Amygdala (tissue), 56 donors: ENCODE measurements at regions not wholly inside any gene's neighbourhood (a gene's known extent, or its start where the extent isn't known, plus 50 kb on each side); places are given as distances from the start of the nearest gene placed in this dataset.

Experiments
- DNase-seq, 56 donors: peaks; one replicate each; lab custom pipeline; 2025; lab: John Stamatoyannopoulos, UW

DNA sequence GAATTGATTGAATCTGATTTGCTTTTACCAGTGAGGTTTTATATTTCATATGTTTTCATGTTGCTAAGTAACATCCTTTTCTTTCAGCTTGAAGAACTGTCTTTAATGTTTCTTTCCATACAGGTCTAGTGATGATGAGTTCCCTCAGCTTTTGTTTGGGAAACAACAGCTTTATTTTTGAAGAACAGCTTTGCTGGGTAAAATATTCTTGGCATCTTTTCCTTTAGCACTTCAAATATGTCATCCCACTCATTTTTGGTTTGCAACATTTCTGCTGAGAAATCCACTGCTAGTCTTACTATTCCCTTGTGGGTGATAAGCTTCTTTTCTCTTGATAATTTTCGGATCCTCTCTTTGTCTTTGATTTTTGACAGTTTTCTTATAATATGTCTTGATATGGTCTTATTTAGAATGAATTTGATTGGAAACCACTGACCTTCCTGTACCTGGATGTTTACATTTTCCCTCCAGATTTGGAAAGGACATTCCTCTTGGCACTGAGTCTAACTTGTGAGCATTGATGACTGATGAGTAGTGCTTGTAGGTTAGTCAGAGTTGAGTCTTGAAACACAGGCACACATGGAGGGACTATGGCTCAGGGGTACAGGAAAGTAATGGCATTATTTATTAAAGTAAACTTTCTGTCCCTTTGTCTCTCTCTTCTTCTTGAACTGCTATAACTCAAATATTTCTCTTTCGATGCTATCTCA is 220.3 kb downstream of the SPATA31D1 start:
- DNase-seq: no peak

DNA sequence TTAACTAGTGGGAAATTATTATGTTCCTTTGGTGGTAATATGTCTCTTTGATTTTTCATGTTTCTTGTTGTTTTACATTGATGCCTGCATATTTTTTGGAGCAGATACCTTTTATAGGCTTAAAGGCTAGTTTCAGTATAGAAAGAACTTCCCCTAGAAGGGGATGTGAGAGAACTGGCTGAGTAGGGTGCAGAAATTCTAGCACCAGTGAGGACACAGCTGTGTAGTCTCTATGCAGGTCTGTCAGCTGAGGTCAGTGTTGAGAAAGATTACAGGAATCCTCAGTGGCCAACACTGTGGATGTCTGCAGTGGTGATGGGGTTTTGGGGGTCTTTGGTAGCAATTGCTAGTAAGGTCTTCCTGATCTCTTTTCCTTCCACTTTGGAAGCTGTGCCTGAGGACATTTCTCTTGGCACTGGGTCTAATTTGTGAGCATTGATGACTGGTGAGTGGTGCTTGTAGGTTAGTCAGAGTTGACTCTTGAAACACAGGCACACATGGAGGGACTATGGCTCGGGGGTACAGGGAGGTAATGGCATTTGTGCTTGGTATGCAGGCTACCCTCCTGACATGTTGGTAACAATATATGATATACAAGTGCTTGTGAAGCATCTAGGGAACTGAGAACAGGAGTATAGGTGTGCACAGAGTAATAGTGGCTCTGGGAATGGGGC is 221.4 kb downstream of the SPATA31D1 start:
- no peak for DNase-seq

DNA sequence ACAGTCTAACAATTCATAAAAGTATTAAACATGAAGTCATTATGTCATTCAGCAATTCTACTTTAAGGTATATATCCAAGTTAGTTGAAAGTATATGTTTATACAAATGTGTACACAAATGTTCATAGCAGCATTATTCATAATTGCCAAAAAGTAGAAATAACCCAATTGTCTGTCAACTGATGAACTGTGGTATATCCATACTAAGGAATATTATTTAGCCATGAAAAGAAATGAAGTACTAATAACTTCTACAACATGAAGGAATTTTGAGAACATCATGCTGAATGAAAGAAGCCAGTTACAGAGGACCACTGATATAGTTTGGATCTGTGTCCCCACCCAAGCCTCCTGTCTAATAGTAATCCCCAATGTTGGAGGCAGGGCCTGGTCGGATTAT is 224.3 kb downstream of the SPATA31D1 start:
- DNase-seq: no peak

DNA sequence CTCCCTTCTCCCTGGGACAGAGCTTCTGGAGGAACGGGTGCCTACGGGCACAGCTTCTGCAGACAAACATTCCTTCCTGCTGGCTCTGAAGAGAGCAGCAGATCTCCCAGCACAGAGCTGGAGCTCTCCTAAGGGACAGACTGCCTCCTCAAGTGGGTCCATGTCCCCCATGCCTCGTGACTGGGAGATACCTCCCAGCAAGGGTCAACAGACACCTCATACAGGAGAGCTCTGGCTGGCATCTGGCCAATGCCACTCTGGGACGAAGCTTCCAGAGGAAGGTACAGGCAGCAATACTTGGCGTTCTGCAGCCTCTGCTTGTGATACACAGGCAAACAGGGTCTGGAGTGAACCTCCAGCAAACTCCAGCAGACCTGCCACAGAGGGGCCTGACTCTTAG is 227.9 kb downstream of the SPATA31D1 start:
- DNase-seq: no peak

DNA sequence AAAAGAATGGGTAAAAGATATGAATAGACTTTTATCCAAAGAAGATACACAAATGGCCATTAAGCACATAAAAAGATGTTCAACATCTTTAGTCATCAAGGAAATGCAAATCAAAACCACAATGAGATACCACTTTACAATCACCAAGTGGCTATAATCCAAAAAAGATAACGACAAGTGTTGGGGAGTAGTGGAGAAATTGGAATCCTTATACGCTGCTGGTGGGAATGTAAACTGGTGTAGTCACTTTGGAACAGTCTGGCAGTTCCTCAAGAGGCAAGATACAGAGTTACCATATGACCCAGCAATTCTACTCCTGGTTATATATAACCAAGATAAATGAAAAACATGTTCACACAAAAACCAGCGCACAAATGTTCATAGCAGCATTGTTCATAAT is 234.9 kb downstream of the SPATA31D1 start:
- no peak for DNase-seq

DNA sequence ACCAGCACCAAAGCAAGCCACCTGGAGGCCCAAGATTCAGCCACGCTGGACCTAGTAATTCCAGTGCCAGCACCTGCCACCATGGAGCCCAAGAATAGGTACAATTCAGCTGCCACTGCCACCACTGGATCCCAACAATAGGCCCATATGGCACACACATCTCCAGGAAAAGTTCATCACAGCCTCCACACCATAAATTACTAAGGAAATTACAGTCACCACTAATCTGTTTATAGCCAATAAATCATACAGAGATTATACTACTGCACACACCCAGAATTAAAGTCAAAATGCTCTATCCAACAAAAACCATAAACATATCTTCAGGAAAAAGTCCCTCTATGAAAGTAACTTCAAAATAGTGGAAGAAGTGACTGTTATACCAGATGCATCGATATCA is 242.8 kb downstream of the SPATA31D1 start:
- DNase-seq: no peak

DNA sequence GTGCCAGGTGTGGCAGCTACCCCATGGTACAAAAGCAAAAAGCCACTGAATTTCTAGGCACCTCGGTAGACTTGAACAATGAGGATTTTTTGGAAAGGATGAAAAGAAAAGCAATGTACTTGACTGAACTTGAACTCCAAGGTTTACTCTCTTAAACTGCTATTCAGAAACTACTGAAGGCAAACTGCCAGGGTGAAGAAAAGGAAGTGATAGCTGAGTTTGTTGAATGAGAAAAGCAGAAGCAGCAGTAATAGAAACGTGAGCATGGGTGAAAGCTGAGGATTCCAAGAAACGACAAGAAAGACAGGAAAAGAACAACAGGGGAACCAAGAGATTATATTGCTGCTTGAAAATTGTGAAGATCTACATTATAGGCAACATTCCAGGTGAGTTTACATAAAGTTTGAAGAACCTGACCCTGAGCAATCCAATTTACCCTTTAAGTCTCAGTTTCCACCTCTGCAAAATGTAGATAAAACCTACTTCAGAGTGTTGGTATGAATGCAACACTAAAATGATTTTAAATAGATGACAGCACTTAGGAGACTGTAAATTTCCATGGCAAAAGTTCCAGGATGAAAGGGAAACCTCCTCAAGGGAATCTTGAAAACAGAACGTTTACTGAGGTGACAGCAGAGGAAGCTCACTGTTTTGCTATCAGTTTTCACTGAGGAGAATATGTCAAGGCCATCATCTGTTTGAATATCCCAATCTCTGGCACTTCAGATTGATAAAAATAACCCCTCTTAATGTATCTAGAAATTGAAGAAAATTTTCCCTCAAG is 245.8 kb downstream of the SPATA31D1 start:
- no peak for DNase-seq

DNA sequence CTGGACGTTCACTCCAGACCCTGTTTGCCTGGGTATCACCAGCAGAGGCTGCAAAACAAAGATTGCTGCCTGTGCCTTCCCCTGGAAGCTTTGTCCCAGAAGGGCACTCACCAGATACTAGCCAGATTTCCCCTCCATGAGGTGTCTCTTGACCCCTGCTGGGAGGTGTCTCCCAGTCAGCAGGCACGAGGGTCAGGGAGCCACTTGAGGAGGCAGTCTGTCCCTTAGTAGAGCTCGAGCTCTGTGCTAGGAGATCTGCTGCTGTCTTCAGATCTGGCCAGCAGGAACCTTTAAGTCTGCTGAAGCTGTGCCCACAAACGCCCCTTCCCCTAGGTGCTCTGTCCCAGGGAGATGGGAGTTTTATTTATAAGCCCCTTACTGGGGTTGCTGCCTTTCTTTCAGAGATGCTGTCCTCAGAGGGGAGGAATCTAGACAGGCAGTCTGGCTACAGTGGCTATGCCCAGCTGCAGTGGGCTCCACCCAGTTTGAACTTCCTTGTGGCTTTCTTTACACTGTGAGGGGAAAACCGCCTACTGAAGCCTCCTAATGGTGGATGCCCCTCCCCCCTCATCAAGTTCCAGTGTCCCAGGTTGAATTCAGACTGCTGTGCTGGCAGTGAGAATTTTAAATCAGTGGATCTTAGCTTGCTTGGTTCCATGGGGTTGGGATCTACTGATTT is 253.9 kb downstream of the SPATA31D1 start:
- DNase-seq: no peak

DNA sequence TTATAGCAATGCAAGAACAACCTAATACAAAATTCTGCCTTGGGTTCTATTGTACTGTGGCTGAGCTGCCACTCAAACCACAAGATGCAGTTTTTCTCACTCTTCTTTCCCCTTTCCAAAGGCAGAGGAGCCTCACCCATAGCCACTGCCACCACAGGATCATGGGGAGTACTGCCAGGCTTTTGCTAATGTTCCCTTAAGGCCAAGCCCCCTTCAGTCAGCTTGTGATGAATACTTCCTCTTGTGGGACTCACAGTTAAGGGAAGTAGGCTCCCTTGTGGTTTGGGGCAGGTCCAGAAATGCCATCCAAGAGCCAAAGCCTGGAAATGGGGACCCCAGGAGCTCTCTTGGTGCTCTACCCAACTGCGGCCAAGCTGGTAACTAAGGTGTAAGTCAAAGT is 258.7 kb downstream of the SPATA31D1 start:
- no peak for DNase-seq

DNA sequence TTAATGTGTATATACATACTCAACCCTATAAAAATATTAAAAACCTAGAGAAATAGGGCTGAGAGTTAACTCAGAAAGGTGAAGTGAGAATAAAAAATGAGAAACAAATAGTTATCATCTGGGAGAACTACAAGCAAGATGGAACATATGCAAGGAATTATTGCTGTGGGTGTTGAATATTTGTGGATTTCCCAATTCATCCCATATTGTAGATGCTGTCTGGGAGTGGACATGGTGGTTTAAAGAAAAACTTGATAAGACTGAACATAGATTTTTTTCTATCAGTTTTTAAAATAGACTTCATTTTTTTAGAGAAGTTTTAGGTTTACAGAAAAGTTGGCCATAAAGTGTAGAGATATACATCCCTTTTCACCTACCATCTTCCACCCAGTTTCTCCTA is 263.5 kb downstream of the SPATA31D1 start:
- DNase-seq: no peak

DNA sequence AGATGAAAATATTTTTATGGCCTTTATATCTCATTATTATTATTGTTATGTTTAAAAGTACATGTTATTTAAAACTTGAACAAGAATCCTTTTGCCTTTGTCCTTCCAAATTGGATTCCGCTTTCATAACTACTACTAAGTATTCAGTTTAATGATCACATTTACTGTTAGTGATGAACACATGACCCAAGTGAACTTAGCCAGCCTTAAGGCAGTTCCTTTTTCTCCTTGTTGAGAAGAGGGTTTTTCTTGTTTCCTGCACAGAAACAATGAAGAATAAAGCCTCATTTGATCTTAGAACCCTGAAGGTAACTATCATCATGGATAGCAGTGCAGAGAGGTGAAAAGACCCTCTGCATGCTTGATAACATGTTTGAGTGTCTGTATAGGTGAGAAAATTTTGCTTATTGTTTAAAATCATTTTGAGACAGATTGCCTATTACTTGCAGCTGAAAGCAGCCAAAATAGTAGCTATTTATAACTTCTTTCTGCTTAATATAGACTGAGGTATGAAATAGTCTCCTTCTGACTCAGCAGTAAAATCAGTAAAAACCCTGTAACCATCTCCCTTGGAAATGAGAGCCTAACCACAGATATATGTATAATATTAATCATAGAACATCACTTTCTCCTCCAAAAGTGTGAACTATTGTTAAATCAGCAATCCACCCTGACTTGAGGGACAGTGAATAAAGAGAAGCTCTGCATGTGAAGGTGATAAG is 266.2 kb downstream of the SPATA31D1 start:
- DNase-seq: no peak

DNA sequence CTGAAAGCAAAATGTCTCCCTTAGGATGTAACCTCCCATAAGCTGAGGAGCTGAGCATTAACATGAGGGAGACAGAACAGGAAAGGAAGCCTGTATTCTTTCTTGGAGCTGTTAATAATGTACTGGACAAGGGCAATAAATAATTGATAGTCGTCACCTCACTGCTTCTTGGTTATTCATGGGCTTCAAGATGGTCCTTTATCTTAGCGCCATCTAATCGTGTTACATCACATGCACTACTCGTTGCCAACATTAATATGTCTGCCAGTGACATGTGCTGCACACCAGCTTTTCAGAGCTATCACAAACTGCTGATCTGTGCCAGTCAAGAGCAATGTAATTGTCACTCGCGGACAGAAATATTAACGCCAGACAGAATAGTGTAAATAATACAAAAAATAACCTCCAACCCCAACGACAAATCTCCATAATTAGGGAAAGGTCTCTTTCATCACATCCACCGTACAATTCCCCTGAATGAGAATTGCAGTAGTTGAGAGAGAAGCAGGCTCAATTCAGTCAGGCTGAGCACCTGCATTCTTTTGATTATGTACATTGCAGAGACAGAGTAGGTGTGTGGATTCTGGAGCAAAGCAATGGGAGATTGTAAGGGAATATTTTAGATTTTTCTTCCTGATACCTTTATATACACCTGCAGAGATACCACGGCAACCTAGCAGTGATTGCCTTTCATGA is 267.1 kb downstream of the SPATA31D1 start:
- no peak for DNase-seq

DNA sequence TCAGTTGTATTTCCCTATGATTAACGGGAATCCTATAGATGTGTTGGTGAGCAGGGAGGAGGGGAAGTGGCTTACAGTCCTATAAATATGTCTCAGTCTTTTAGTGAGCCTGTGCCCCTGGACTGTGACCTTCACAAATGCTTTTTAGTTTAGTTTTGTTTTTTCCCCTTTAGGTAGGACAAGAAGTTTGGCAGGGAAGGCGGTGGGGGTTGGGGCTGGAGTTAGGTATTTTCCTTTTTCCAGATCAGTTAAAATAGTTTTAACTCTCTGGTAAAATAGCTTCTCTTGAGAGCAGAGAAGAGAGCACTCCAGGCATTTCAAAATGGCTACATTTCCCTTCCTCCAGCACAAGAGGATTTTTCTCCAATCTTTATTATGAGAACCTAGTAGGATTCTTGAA is 272.1 kb downstream of the SPATA31D1 start:
- no peak for DNase-seq

DNA sequence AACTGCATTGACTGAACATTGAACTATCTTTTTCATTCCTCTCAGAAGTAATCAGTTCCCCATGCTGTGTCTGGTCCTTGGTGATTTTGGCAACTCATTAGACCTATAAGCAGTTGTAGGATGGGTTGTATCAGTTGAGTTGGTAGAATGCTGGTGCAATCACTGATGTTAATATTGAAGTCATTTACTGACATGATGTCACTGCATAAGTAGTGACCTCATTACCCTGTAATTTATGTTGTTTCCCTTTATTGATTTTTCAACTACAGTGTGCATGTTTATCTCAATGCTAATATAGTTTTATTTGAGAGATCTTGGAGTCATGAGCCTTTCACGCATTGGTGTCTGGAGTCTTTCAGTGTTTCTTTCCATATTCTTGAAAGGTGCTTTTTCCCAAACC is 275.0 kb downstream of the SPATA31D1 start:
- no peak for DNase-seq

DNA sequence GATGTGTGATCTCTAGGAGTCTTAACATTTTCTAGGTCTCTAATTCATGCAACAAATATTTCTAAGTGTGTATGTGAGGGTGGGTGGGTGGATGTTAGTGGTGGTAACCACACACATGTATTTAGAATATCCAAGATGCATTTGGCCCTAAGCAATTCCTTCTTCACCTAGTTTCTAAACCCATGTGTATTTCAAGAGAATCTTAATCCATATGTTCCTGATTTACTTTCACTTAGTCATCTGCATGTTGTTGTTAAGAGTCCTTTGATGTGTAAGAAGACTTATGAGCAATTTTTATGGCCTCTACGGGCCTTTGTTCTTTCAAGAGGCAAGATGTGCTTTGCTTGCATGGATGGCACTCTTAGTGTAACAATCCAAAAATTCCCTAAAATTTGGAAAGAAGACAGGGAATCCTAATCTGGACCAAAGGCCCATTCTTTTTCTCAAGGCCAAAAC is 282.6 kb downstream of the SPATA31D1 start:
- no peak for DNase-seq

DNA sequence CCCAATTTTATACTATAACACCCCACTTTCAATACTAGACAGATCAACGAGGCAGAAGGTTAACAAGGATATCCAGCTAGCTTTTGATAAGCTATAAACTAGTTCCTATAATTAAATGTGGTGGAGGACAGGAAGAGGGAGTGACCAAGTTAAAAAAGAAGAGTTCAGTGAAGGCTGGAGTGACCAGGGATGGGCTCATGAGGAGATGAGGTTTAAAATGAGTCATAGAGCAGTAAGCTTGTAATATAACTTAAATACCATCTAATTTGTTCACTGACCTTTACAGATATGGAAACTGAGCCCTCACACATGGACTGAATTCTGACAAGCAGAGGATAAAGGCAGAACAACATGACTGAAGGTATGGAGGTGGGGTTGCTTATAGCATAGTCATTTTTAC is 284.5 kb downstream of the SPATA31D1 start:
- no peak for DNase-seq

DNA sequence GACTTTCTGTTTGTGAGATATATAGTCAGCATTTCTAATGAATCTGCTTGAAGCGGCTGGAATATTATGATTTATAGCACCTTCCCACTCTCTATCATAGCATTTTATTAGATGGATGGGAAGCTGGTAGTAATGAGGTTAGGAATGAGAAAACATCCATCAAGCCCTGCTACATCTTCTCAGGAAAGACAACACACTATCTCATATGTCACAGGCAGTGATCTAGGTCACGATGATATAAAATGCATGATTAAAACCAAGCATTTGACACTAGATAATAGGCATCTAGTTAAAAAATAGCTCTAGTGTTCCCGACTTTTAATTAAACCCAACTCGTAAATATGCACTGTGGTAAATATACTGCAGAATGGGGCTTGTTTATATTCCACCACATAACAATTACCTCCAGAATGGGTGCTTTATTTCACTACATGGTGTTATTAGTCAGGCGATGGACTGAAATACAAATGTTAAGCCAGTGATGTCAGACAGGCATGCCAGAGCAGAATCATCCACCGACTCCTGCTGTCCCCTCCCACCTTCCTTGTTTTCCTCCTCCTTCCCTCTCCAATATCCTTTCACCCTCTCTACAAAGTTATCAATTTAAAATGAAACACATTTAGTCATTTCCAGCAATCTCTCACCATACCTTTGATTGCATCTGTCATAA is 286.8 kb downstream of the SPATA31D1 start:
- no peak for DNase-seq

DNA sequence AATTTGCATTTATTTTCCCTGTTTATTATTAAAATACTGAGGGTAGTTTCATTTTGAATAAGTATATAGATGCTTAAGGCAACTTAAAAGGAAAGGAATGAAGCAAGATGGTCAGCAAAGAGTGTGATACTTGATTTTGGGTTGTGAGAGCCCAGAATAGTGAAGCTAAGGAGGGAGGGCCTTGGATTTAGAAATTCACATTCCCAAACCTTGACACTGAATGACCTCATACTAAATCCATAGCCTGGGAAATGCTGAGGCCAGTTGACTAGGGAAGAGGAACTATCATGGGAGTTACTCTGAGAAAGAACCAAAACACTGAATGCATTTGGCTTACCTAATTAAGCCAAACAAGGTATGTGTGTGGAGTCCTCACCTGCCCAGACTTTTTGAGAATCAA is 292.5 kb downstream of the SPATA31D1 start:
- DNase-seq: no peak

DNA sequence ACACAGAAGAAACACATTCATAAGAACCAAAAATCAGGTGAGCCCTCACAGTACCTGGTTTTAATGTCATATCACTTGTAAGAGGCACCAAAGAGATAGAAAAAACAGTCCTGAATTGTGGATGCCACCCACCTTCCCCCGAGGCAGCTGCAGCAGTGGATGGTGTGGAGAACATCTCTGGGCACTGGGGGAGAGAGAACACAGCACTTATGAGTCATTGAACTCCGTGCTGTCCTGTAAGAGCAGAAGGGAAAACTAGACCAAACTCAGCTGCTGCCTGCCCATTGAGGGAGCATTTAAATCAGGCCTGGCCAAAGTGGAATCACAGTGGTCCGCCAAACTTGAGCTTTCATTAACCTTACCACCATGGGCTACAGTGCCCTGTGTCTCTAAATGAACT is 296.2 kb downstream of the SPATA31D1 start:
- DNase-seq: no peak
